Activated gamma-delta T cell treated with anti-CD3 and anti-CD28 coated beads, Interleukin-2, amount 50 U/mL, for 16 hours (primary cell): ENCODE measurements at regions not wholly inside any gene's neighbourhood (a gene's known extent, or its start where the extent isn't known, plus 50 kb on each side); places are given as distances from the start of the nearest gene placed in this dataset.
"Not testable (repeated sequence)": the region's sequence is repeated elsewhere in the genome, so short reads cannot be mapped to it uniquely, and the experiment has no call there.

Source experiments
- DNase-seq: peaks from one replicate; pipeline ENCODE4 v3.0.0-alpha.2; 2020; ENCODE audit warnings: low read depth

DNA sequence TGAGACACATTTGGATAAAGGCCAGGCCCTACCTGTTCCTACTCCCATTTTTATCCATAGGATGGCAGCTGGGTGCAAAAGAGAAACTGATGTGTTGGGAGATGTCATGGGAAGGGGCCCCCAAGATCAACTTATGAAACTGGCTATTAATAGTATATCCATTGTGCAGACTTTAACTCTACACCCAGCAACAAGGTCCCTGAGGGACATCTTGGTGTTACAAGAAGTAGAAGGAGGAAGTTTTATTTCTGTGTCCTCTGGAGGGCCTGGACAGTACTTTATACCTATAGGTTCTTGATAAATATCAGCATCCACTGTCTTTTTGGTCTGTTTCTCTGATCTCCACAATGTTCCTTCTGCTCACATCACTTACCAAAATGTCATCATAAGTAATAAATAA is 84.6 kb downstream of the BTG1 start:
- DNase-seq = no peak

DNA sequence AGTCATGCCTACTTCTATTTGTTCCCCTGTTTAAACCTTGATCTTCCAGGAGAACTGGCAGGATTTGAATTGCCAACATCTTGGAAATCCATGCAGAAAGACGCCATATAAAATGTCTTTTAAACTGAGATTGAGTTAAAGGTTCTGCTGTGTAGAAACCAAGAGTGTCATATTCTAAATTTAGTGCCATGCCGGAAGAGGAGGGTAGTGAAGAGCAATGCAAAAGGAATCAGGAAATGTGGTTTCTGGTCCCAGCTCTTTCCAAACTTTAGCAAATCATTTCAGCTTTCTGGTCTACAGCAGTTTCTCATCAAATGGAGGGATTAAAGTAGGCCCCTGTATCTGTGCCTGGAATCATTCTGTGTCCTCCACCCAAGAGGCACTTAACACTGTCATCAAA is 85.7 kb downstream of the BTG1 start:
- DNase-seq = no peak

DNA sequence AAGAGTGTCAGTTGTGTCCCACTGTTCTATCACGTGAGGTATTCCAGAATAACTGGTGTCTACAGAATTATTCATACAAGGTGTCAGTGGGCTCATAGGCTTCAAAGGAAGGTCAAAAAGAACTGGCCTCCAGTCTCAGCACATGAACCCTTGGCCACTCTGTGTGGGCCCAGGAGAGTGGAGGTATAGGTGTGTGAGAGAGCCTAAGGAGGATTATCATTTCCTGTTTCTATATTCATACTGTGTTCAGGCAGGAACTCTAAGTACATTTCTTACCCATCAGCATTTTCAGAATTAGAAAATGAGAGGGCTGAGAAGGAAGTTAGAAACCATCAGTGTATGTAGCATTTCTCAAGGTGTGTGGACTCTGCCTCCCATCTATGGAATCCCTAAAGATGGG is 87.0 kb downstream of the BTG1 start:
- no peak for DNase-seq

DNA sequence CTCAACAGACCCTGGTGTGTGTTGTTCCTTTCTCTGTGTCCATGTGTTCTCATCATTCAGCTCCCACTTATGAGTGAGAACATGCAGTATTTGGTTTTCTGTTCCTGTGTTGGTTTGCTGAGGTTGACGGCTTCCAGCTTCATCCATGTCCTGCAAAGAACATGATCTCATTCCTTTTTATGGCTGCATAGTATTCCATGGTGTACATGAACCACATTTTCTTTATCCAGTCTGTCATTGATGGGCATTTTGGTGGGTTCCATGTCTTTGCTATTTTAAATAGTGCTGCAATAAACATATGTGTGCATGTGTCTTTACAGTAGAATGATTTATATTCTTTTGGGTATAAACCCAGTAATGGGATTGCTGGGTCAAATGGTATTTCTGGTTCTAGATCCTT is 88.9 kb downstream of the BTG1 start:
- not testable (repeated sequence) for DNase-seq

DNA sequence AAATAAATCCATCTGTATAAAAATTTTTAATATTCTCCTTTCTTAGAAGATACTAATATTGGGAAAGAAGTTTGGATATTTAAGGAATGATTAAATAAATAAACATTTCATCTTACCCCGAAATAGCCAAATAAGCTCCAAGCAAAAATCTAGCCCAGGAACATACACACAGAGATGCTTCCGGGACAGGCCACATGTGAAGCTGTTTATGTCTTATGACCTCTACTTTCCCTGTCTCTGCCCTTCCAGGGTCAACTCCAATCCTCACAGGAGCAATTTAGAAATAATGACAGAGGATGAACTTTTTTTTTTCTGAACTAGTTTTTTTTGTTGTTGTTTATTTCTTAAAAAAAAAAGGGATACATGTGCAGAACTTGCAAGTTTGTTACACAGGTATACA is 89.4 kb downstream of the BTG1 start:
- no peak for DNase-seq

DNA sequence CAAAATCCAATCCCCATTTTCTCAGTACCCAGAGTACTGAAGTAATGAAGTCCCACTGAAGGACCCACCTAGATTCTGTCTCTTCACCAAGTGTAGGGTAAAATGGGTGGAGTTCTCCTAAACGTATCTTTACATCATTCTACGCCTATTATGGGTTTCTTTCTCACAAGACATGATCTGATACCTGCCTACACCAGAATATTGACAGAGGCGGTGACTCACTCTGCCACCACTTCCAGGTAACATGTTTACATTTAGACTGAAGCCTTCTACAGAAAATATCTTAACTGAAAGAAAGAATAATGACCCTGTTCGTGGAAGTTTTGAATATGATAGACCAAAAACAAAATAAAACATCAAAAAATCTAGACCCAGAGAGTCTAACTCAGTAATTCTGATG is 89.8 kb downstream of the BTG1 start:
- peak; percentile 23 for DNase-seq

DNA sequence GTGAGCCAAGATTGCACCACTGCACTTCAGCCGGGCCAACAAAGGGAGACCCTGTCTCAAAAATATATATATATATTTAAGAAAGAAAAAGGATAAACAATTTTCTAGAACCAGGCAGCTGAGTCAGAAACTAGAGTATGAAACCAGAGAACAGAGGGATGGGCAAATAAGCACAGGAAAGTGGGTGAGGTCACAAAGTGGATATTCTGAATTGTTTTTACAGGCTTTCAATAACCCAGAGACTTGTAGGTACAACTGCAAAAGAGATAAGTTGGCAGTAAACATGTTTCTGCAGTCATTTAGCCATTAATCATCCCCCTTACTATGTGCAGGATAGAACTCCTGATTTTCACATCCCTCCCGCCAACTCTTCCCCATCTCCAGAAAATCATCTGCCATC is 94.2 kb downstream of the BTG1 start:
- DNase-seq = no peak

DNA sequence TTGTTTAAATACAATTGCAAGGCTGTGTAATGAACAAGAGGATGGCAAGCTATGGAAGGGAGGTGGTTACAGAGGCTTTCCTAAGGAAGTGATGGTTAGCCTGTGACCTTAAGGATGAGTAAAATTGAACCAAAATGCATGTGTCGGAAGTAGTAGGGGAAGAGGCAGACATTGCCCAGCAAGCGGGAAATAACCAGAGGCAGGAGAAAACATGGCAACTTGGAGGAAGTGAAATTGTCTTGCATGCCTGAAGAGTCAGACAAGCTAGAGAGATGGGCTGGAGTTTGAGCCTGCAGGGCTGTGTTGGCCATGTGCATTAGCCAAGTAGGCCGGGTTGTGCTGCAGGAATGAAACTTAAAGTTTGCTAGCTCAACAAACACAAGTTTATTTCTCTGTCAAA is 96.2 kb downstream of the BTG1 start:
- DNase-seq = no peak

DNA sequence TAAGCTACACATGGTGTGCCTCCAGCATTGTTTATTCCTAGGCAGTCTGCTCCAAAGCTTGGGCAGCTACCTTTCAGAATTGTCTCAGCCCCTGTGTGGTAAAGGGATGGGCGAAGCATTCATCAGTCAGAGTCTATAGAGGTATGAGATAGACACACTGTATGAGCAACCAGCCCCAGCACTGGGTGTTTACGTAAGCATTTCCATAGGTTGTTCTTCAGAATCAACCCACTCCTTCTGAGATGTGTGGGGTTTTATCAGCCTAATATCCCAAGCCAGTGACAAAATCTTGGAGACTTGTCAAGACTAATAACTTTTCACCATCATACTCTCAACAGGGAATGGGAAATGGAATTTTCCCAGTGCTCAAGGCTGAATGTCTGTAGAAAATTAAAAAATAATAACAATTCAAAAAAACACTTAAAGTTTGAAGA is 98.2 kb downstream of the BTG1 start:
- DNase-seq = no peak

DNA sequence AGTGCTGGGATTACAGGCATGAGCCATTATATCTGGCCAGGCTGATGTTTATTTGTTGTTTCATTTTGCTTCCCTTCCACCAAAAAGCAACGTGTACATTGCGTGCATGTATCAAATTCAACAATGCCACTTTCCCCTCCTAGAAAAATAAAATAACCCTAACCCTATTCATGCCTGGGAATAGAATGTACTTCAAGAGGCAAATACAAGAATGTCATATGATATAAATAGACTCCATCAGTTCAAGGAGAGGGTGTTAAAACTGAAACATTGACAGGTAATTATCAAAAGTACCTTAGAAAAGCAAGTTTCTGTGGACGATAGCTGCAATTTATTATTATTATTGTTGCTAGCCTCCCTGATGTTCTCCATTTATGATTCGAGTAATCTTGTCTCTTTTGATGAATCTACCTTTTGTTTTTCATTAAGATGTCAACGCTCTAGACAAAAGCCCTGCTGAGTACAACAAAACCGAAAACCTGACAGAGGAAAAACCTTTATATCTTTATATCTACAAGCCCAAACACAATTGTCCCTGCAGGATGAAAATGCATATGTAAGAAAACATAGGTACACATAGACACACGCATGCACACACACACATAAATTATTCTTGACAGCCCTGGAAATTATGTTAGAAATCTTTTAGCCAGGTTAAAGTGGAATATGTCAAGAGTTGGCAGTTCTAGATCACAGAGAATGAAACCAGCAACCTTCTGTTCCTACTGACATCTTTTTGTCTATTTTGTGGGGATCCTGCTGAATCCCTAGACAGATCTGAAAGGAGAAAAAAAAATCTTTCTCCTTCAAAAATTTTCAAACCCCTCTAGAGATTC is 98.9 kb downstream of the BTG1 start:
- no peak for DNase-seq

DNA sequence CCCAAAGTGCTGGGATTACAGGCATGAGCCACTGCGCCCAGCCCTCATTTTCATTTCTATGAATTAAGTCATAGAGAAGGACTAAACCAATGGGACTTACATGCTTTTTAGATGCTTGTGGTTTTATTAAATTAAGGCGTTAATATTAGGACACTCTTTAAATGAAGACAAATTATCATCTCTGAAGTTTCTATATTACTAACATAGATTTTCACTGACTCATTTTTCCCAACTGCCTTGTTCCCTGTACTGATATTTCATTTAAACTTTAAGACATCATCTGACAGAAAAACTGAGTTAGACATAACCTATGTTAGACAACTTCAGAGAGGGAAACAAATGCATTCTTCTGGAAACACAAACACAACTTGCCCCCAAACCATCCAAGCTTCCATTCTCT is 99.8 kb downstream of the BTG1 start:
- no peak for DNase-seq

DNA sequence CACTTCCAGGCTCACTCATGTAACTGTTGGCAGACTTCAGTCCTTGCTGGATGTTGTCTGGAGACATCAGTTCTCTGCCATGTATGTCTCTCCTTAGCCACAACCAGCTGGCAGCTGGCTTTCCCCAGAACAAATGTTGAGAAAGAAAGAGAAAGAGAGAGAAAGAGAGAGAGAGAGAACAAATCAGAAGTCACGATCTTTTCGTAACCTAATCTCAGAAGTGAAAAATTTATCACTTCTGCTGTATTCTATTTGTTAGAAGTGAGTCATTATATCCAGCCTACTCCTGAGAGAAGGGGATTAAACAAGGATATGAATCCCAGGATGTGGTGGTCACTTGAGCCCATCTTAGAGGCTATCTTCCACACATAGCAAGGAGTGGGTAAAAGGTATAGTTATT is 101.2 kb downstream of the BTG1 start:
- no peak for DNase-seq

DNA sequence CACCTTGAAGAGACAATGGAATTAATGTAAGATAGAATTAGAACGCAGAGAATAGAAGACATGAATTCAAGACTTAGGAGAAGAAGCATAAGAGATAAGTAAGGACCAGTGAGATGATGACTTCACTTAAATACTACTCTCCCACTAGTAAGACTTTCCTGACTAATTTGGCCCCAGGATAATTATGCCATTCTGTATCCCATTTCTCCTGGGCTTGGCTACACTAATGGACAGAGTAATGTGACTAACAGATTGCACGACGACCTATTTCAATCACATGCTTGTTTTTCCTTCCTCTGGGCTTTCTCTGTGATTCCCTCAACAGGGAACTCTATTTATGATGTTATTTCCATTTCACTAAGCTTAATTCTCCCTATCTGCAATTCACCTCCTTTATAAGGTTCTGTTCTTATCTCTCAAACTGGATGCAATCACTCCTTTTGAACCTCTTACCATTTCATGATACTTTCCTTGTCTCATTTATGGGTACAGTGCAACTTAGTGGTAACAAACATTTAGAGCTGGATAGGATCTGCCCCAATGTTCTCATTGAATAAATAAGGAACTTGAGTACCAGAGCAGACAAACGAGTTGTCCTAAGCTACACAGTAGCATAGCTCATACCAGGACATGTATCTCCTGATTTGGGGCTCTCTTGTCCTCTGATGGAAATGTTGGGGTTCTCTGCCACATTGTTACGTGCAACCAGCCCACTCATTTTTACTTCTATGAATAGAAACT is 102.7 kb downstream of the BTG1 start:
- no peak for DNase-seq

DNA sequence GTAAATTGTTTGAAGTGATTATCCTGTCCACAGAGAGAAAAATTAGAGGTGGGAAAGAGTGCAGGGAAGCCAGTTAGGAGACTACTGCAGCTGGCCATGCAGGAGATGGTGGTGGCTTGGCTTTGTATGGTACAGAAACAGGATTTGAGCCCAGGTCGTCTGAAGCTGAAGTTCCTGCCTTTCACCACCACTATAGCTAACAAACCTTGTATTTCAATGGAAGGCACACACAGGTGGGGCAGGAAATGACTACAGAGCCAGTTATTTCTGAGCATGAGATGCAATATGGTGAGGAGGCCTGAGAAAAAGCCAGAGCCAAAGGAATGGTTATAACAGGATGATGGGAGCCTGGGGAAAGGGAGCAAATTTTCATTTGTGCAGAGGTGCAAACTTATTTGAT is 103.9 kb downstream of the BTG1 start:
- no peak for DNase-seq

DNA sequence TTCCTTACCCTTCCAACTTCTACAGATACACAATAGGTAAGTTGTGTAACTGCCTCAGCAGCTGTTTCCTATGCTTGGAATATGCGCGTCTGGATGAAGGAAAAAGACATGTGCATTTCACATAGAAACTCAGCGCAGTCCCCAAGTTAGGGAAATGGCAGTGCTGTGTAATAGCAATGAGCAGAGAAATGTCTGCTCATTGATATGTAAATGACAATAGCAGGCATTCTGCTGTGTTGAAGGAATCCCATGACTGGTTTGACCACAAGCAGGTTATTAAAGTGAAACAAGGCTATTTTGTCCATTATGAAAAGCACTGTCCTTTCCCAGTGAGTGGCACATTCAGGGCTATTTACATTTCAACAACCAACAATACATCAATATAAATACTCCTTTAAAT is 106.6 kb downstream of the BTG1 start:
- no peak for DNase-seq

DNA sequence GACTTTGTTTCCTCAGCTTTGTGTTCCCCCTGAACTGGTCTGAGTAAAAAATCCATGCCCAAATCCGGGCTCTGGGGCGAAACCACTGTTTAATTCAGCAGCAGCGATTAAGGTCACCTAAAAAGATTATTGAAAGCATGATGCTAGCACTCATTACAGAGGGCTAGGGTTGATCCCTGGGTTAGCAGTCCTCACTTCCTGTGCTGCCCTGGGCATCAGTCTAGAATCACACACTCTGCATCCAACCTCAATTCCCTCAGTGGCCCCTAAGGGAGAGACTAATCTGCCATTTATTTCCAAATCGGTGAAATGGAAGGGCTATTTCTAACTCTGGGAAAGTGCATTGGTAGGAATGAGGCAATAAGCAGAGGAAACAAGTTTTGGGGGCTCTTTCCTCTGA is 107.2 kb downstream of the BTG1 start:
- no peak for DNase-seq

DNA sequence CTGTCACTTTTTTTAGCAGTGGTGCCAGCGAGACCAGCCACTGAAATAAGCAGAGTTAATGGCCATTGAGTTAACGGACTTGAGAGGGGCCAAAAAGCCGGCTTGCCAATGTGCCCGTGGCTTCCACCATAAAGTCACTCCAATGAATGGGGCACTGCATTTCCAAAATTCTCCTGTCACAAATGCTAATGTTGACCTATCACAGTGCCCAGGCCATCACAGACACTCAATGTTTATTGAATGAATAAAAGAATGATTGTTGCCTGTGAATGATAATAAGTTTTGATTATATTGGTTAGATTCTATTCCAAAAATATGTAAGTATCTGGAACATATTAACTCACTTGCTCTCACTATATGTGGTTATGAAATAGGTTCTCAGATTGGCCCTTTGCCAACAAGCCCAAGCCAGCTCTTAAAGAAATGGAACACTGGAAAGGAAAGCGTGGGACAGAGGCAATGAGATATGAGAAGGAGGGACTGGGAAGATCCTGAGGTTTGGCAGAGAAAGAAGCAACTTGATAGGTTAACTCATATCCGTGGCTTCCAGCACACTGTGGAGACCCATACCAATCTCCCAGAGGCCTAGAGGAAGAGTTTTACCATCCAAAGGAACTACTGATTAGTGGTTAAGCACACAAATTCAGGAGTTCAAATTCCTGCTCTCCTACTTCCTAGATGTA is 108.7 kb downstream of the BTG1 start:
- DNase-seq = no peak

DNA sequence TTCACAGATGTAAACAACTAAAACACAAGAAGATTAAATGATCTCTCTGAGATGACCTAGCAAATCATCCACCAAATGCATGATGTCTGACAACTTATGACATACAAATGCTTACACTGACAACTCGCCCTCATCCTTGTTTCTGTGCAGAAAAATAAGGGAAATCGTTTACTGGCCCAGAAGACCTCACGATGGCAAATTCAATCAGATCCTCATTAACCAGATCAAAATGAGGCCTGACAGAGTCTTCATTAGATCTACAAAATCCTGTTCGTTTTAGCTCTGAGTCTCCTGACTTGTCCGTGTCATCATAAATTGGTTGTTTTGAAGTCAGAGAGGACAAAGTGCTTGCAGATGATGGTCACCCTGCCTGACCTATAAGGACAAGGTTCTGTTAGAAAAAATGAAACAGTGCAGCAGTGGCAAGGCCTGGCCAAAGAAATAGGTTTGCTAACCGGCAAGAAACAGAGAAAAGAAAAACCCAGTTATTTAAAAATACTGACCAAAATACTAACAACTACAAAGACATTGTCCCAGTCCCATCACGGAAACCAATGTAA is 109.5 kb downstream of the BTG1 start:
- no peak for DNase-seq

DNA sequence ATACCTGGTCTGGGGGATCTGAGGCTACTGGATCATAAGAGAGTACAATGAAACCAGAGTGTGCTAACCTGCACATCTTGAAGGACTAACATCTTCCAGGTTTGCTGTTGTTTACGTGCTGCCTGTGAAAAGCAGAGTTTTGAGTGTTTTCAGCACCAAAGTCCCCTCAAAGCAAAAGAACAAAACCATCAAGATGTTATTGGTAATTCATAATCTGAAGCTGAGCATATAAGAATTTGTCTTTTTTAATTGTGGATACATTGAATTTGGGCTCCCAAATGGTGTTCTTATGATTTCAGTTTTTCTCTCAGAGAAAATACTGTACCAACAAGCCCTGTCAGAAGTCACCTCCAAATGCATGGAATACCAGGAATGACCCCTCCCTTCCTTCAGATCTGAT is 110.2 kb downstream of the BTG1 start:
- no peak for DNase-seq

DNA sequence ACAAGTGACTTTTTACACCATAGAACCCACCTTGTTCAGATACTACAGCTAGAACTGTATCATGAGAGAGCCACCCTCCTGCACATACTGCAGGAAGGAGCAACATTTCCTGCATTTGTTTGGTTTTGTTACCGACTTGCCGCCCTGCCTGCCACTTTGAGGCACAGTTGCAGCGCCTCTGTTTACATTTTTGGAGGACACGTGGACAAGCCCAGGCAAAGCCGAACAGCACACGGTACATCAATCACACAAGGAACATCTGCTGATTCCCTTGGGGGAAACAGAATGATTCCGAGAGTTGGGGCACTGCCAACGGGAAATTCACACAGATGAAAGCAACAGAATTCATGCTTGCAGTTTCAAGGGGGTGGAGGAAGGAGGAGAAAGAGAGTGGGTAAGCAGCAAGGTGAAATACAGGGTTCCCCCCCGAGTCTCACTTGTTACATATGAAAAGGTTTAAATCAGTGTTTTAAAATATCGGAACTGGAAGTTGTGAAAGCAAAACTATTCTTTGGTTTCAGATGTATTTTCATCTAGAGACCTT is 110.7 kb downstream of the BTG1 start:
- peak; percentile 6 for DNase-seq

DNA sequence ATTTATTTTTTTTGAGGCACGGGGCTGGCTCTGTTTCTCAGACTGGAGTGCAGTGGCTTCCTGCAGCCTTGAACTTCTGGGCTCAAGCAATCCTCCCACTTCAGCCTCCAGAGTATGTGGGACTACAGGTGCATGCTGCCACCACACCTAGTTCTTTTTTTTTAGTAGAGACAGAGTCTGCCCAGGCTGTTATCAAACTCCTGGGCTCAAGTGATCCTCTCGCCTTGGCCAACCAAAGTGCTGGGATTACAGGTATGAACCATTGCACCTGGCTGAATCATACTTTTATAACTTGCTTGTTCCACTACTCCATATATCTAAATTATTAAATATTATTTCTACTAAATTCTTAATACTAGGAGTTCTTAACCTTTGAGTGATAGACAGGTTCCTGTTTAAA is 111.6 kb downstream of the BTG1 start:
- DNase-seq = no peak

DNA sequence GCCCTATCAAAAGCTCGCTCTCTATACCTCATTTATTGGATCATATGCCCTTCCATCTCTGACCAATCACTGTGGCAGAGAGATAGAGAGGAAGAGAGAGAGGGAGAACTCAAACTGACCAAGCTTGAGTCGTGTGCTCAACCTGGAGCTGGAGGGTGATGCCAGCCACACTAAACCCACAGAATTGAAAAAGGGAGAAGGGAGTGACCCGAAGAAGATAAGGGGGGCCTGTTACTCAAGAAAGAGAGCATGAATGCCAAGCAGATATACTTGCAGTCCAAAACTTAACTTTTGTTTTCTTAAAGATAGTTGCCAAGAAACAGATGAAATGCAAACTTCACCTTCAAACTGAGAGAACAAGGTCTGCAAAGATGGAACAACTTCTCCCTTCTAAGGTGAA is 112.7 kb downstream of the BTG1 start:
- DNase-seq = no peak

DNA sequence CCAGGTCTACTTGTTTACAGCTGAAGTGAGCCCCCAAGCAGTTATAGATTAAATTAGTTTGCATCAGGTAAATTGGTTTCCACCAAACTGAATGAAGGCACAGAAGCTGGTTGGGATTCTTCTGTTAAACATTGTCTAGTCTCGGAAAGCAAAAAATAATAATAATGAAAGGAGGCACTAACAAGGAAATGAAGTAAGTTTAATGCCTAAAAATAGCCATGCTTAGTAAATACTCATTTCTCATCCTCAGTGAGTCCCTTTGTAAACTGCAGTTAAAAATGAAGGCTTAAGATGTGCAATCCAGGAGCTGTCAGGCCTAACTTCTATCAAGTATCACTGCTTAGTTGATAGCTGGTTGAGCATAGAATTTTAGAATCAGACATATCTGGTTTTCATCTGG is 113.5 kb downstream of the BTG1 start:
- DNase-seq = no peak
